Activated CD4-positive, alpha-beta memory T cell treated with anti-CD3 and anti-CD28 coated beads for 36 hours (primary cell): ENCODE measurements at regions not wholly inside any gene's neighbourhood (a gene's known extent, or its start where the extent isn't known, plus 50 kb on each side); places are given as distances from the start of the nearest gene placed in this dataset.

Experiments used
- CTCF ChIA-PET: fragments of 350-600 bp; sonication (Branson Sonifier 250); formaldehyde crosslinking; loops from one replicate; lab custom pipeline; 2021; ENCODE audit warnings: antibody characterized with exemption, inconsistent platforms; lab: Charles Lee
- POLR2A ChIA-PET: fragments of 350-600 bp; sonication (Branson Sonifier 250); formaldehyde crosslinking; loops from one replicate; lab custom pipeline; 2021; ENCODE audit warnings: antibody characterized with exemption; lab: Charles Lee
- DNase-seq: peaks from one replicate; pipeline ENCODE4 v3.0.0-alpha.2; 2020
- H3K27ac Mint-ChIP-seq: one replicate; pipeline ENCODE4 v1.8.0; 2021; ENCODE audit warnings: mixed read lengths
- H3K27me3 Mint-ChIP-seq: one replicate; pipeline ENCODE4 v1.8.0; 2021; ENCODE audit warnings: mixed read lengths
- H3K36me3 Mint-ChIP-seq: one replicate; pipeline ENCODE4 v1.8.0; 2021; ENCODE audit warnings: mixed read lengths
- H3K4me1 Mint-ChIP-seq: one replicate; pipeline ENCODE4 v1.8.0; 2021; ENCODE audit warnings: low read depth, mixed read lengths
- H3K4me3 Mint-ChIP-seq: one replicate; pipeline ENCODE4 v1.8.0; 2021; ENCODE audit warnings: mild to moderate bottlenecking, mixed read lengths
- H3K9me3 Mint-ChIP-seq: one replicate; pipeline ENCODE4 v1.8.0; 2021; ENCODE audit warnings: mixed read lengths
- intact Hi-C: fragments of 100-400 bp; cut with micrococcal nuclease; formaldehyde crosslinking; loops from one replicate; pipeline ENCODE4 v1.15.1; 2023

DNA sequence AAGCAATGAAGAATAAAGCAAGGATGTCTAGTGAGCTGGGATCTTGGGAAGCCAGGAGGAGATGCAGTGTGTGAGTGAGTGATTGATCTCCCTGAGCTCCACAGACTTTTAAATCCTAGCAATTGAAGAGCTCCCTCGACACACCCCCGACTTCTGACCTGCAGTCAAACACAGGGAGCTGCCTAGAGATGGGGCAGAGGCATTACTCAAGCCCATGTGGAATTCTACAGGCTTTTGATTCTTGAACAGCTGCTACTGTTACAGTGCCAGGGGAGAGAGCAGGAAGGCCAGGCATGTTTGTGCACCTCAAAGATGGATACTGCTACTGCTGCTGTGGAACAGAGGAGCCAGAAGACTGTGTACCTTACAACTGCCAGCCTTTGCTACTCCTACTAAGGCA is 1403.1 kb upstream of the ALCAM start:
- ChIA-PET POLR2A (no interaction called here), CTCF (no interaction called here)
- intact Hi-C loops, result no loop called here
- no peak overlapping the region for H3K4me3 Mint-ChIP-seq
- H3K9me3 Mint-ChIP-seq, result no peaks in the 10 kb centered on the region
- H3K27me3 Mint-ChIP-seq, result no peaks in the 10 kb centered on the region
- H3K27ac Mint-ChIP-seq, result no peak overlapping the region
- H3K36me3 Mint-ChIP-seq, result no peaks in the 10 kb centered on the region
- no peaks in the 10 kb centered on the region for H3K4me1 Mint-ChIP-seq
- no peak for DNase-seq

DNA sequence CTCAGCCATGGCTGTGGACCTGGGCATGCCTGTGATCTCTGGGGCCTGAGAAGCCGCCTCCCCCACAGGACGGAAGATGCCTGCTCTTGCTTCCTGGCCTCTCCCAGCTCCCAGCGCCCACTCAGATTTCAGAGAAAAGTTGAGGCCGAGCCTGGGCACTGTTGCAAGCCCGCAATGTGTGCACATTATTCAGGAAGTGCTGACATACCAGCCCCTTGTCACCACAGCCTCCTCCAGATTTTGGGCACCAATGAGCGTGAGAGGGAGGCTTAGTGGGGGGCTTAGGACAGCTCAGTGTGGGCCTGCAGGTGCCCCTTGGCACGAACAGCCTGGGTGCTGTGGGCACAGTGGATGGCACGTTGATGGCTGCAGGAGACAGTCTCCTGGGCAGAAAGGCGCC is 1400.9 kb upstream of the ALCAM start:
- Mint-ChIP-seq H3K9me3 (no peaks in the 10 kb centered on the region), H3K4me3 (no peak overlapping the region), H3K27me3 (no peaks in the 10 kb centered on the region), H3K27ac (no peak overlapping the region), H3K4me1 (no peaks in the 10 kb centered on the region), H3K36me3 (no peaks in the 10 kb centered on the region)
- ChIA-PET CTCF (no interaction called here), POLR2A (no interaction called here)
- DNase-seq, result no peak
- intact Hi-C loops, result no loop called here

DNA sequence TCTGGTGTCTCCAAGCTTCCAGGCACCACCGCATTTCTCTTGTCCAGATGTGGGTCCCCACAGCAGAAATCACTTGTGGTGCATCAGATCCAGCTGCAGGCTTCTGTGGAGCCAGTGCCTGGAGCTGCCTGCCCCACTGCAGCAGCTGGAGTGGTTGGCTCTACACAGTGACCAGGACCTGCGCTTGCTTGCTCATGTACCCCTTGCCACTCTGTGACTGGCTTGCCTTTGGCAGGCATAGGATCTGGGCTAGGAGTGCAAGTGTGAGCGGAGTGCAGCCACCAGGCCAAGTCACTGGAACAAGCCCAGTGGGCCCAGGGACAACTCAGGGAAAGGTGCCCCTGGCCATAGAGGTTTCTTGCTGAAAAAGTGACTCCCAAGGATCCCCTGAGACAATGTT is 1400.0 kb upstream of the ALCAM start:
- intact Hi-C loops, result no loop called here
- Mint-ChIP-seq H3K36me3 (no peaks in the 10 kb centered on the region), H3K4me1 (no peaks in the 10 kb centered on the region), H3K27ac (no peak overlapping the region), H3K9me3 (no peaks in the 10 kb centered on the region), H3K4me3 (no peak overlapping the region), H3K27me3 (no peaks in the 10 kb centered on the region)
- CTCF ChIA-PET, result no interaction called here
- POLR2A ChIA-PET, result no interaction called here
- no peak for DNase-seq

DNA sequence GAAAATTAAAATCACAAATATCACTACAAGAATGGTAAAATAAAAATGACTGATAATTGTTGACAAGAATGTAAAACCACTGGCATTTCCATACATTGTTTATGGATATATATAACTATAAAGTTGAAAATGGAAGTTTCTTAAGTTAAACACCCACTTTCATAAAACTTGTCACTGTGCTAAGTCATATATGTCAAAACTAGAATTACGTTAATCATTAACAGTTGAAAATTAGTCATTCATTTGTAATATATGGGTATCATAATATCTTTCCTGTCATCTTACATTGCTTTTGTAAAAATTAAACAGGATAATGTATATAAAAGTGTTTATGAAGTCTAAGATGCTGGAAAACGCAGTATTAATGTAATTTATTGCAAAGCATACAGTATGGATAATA is 1398.6 kb upstream of the ALCAM start:
- H3K27me3 Mint-ChIP-seq, result no peaks in the 10 kb centered on the region
- CTCF ChIA-PET, result no interaction called here
- no peak for DNase-seq
- intact Hi-C loops, result no loop called here
- no peak overlapping the region for H3K4me3 Mint-ChIP-seq
- no peak overlapping the region for H3K27ac Mint-ChIP-seq
- POLR2A ChIA-PET, result no interaction called here
- no peaks in the 10 kb centered on the region for H3K9me3 Mint-ChIP-seq
- no peaks in the 10 kb centered on the region for H3K4me1 Mint-ChIP-seq
- no peaks in the 10 kb centered on the region for H3K36me3 Mint-ChIP-seq

DNA sequence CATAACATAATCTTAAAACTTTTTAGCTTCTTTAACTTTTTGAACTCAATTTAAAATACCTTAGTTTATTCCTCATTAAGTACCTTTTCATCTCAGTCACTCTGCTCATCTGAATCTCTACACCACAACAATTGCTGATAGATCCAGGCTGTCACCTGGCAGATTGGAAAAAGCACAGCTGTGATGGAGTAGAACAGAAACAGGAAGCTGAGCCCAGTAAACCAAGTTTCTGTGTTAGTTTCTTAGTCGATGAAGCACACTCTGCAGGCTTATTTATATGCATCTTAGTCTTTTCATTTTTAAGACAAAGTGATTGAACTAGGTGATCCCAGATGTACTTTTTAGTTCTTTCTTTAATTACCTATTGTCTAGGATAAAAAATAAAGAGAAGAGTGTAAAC is 1398.0 kb upstream of the ALCAM start:
- no peak for DNase-seq
- H3K27ac Mint-ChIP-seq, result no peak overlapping the region
- no peaks in the 10 kb centered on the region for H3K4me1 Mint-ChIP-seq
- intact Hi-C loops, result no loop called here
- no peak overlapping the region for H3K4me3 Mint-ChIP-seq
- no peaks in the 10 kb centered on the region for H3K9me3 Mint-ChIP-seq
- H3K27me3 Mint-ChIP-seq, result no peaks in the 10 kb centered on the region
- ChIA-PET CTCF (no interaction called here), POLR2A (no interaction called here)
- H3K36me3 Mint-ChIP-seq, result no peaks in the 10 kb centered on the region

DNA sequence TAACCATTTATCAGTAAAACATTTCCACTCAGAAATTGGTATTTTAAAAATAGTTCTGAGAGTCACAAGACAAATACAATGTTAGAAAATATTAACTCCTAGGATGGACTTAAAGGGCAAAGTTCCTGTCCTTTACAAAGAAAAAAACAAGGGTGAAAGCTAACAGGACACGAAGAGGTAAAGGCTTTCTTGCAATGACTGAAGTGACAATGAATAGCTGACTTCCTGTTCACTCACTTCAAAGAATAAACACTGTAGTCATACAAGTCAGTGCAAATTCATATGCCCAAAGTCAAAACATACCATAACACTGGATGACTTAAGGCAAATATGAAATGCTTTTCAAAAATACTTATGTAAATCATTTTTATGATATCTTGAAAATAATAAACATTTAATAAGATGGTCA is 1389.8 kb upstream of the ALCAM start:
- ChIA-PET POLR2A (no interaction called here), CTCF (no interaction called here)
- no peaks in the 10 kb centered on the region for H3K36me3 Mint-ChIP-seq
- no peaks in the 10 kb centered on the region for H3K4me1 Mint-ChIP-seq
- DNase-seq, result no peak
- H3K9me3 Mint-ChIP-seq, result peaks cover 3% of the 10 kb centered on the region
- intact Hi-C loops, result no loop called here
- no peak overlapping the region for H3K4me3 Mint-ChIP-seq
- no peaks in the 10 kb centered on the region for H3K27me3 Mint-ChIP-seq
- H3K27ac Mint-ChIP-seq, result no peak overlapping the region

DNA sequence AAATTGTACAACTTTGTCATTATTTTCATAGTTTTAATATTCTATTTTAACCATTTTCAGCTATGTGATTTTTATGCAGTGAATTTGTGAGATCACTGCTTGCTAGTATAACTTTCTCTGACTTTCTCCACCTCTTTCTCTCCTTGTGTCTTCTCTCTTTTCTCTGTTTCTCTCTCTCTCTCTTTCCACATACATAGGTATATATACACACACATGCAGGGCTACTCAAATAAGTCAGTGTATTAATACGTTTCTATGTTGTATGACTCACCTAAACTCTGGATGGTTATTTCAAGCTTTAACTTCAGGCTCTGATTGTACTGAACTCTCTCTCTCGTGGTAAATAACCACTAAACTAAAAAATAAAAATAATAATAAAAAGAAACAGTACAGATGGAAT is 1389.3 kb upstream of the ALCAM start:
- H3K36me3 Mint-ChIP-seq, result no peaks in the 10 kb centered on the region
- no peak for DNase-seq
- H3K4me3 Mint-ChIP-seq, result no peak overlapping the region
- H3K4me1 Mint-ChIP-seq, result no peaks in the 10 kb centered on the region
- H3K27me3 Mint-ChIP-seq, result no peaks in the 10 kb centered on the region
- peaks cover 3% of the 10 kb centered on the region for H3K9me3 Mint-ChIP-seq
- ChIA-PET CTCF (no interaction called here), POLR2A (no interaction called here)
- H3K27ac Mint-ChIP-seq, result no peak overlapping the region
- intact Hi-C loops, result no loop called here

DNA sequence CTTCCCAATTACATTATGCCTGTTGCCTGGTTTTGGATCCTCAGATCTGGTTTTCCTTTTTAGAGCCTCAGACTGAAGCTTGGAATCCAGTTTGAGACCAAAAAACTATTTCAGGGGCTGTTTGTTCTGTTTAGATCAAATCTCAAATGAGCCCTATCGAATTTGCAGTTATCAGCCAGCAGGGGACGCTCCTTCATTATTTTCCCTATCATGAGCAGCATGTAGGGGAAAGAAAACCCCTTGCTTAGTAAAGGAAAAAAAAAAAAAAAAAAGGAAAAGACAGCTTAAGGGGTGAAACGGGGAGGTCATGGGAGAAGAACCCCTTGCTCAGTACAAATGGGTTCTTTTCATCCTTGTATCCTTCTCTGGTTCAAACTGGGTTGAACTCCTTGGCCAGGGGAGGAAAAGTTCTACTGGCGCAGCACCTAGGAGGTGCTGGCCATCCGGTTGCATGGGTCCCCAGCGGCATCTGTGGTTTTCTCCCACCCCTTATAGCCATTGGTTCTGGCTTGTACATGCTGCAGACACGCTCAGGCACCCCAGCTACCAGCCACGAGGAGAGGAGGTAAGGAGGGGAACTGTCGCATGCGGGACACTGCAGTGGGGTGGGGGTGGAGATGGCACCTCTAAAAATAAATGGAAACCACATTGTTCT is 1375.1 kb upstream of the ALCAM start:
- Mint-ChIP-seq H3K27ac (no peak overlapping the region), H3K36me3 (no peaks in the 10 kb centered on the region), H3K4me1 (no peaks in the 10 kb centered on the region), H3K9me3 (no peaks in the 10 kb centered on the region), H3K4me3 (no peak overlapping the region), H3K27me3 (no peaks in the 10 kb centered on the region)
- ChIA-PET CTCF (no interaction called here), POLR2A (no interaction called here)
- DNase-seq, result no peak
- intact Hi-C loops, result no loop called here

DNA sequence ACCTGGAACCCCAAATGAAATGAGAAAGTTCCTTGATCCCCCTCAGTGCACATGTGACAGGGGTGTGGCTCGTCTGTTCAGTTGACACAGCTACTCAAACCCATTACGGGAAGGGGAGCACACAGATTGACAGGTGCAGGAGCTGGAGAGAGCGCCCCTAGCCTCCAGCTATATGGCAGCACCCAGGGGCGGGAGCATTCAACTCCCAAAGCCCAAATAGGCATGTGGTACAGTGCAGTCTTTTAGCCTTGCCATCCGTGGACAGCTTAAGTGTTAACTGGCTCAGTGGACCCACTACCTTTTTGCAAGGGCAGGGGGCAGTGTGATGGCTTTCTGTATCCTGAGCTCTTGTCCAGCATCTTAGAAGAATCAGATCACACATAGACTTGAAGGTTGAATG is 1374.2 kb upstream of the ALCAM start:
- no peaks in the 10 kb centered on the region for H3K27me3 Mint-ChIP-seq
- H3K36me3 Mint-ChIP-seq, result no peaks in the 10 kb centered on the region
- H3K4me1 Mint-ChIP-seq, result no peaks in the 10 kb centered on the region
- H3K27ac Mint-ChIP-seq, result no peak overlapping the region
- no peak for DNase-seq
- ChIA-PET POLR2A (no interaction called here), CTCF (no interaction called here)
- no peaks in the 10 kb centered on the region for H3K9me3 Mint-ChIP-seq
- intact Hi-C loops, result no loop called here
- H3K4me3 Mint-ChIP-seq, result no peak overlapping the region

DNA sequence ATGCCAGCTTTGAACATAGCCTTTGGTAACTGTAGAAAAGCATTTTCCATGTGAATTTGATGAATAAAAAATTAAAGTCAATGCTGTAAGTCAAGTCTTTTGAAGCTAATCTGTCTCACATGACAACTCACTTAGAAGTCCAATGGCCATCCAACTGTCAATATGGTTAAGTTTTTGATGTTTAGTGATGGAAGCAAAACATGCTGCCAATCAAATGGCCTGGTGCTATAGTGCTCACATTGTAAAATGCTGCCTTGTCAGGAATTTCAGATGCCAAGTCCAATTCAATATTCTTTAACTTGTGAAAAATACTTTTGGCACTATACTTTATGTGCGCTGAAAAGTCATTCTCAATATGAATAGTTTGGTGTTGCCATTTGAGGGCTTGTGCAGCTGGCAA is 1361.8 kb upstream of the ALCAM start:
- Mint-ChIP-seq H3K9me3 (no peaks in the 10 kb centered on the region), H3K4me3 (no peak overlapping the region), H3K27ac (no peak overlapping the region), H3K4me1 (no peaks in the 10 kb centered on the region), H3K27me3 (no peaks in the 10 kb centered on the region), H3K36me3 (no peaks in the 10 kb centered on the region)
- ChIA-PET POLR2A (no interaction called here), CTCF (no interaction called here)
- DNase-seq, result no peak
- intact Hi-C loops, result no loop called here

DNA sequence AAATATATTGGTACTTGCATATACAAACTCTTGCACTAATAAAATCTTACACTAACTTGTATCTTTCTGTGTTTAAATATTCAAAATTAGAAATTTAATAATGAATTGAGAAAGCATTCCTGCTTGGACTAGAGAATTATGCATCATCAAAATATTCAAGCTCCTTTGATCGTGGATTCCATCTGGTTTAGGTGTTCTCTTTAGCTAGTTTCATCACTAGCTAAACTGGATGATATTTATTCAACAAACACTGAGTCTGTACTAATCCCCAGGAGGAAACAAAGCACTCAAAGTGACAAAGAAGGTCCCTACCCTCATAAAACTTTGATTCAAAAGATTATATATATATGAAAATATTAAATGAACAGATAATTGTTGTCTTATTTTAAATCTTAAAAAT is 1360.9 kb upstream of the ALCAM start:
- CTCF ChIA-PET, result no interaction called here
- DNase-seq, result no peak
- H3K27ac Mint-ChIP-seq, result no peak overlapping the region
- no peaks in the 10 kb centered on the region for H3K36me3 Mint-ChIP-seq
- no peaks in the 10 kb centered on the region for H3K27me3 Mint-ChIP-seq
- H3K4me1 Mint-ChIP-seq, result no peaks in the 10 kb centered on the region
- no peak overlapping the region for H3K4me3 Mint-ChIP-seq
- intact Hi-C loops, result no loop called here
- no peaks in the 10 kb centered on the region for H3K9me3 Mint-ChIP-seq
- POLR2A ChIA-PET, result no interaction called here

DNA sequence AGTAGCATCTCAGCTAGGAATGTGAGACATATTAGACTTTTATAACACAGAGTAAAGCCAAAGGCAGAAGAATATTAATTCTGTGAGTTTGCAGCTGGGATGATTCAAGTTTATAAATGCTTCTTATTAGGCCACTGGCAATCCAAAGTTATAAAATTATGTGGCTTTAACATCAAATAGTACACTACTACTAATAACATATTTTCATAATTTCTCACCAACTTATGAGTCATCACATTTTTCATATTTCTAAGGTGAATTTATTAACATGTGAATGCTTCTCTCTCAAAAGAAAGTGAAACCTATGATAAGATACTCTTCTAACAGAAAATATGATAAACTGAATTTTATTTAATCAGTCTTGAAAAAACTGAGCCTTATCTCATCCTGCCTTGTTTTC is 1348.2 kb upstream of the ALCAM start:
- POLR2A ChIA-PET, result no interaction called here
- no peak for DNase-seq

DNA sequence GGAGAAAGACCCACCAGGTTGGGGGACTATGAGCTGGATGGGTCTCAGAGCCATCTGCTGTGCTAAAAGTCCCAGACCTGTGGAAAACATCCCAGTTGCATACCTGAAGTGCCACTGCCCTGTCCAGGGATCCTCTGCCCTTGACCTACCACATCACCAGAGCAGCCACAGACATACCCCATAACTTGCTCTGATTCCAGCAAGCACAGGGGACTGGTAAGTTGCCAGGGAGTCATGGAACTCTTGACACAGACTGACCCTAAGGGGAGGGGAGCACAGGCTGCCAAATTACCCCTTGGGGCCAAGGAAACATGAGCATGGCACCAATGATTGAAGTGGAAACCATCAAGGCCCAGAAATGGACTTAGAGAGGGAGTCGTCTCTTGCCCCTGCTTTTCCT is 1335.1 kb upstream of the ALCAM start:
- no peaks in the 10 kb centered on the region for H3K4me1 Mint-ChIP-seq
- intact Hi-C loops, result no loop called here
- no peaks in the 10 kb centered on the region for H3K27me3 Mint-ChIP-seq
- no peak overlapping the region for H3K27ac Mint-ChIP-seq
- DNase-seq, result no peak
- CTCF ChIA-PET, result no interaction called here
- H3K36me3 Mint-ChIP-seq, result no peaks in the 10 kb centered on the region
- H3K9me3 Mint-ChIP-seq, result peaks cover 4% of the 10 kb centered on the region
- no peak overlapping the region for H3K4me3 Mint-ChIP-seq
- POLR2A ChIA-PET, result no interaction called here

More for the DNA sequence above, 1348.2 kb upstream of the ALCAM start:
- intact Hi-C loops, result no loop called here
- Mint-ChIP-seq H3K27ac (no peak overlapping the region), H3K4me1 (no peaks in the 10 kb centered on the region), H3K4me3 (no peak overlapping the region), H3K36me3 (no peaks in the 10 kb centered on the region), H3K27me3 (no peaks in the 10 kb centered on the region), H3K9me3 (peaks cover 17% of the 10 kb centered on the region)
- CTCF ChIA-PET, result no interaction called here
